ENCODE measurements at regions not wholly inside any gene's neighbourhood (a gene's known extent, or its start where the extent isn't known, plus 50 kb on each side); places are given as distances from the start of the nearest gene placed in this dataset.

DNA sequence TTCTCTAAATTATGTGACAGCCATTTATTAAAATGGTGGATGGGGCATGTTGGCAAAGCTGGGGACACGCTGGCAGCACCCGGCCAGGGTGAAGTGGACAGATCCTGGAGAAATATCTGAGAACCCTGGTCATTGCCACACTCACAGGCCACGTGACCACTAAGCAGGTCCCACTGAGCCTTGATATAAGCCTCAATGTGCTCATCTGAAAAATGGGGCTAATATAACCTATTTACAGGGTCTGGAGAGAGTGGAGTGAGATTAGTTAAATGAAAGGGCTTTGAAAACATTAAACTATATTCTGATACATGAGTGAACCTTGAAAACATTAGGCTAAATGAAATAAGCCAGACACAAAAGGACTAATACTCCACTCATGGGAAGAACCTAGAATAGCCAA, 108.9 kb downstream of the RBFOX3 start:
- TF ChIP-seq MXI1 (conservative IDR thresholded peaks at IDR 0.05; ENCODE audit: poor library complexity, severe bottlenecking) (no peak), TAF1 (IDR thresholded peaks at IDR 0.05; ENCODE audit: low read depth) (no peak), EP300 (conservative IDR thresholded peaks at IDR 0.05; ENCODE audit: poor library complexity, severe bottlenecking) (no peak), POLR2AphosphoS5 (IDR thresholded peaks at IDR 0.05) (no peak), SMC3 (conservative IDR thresholded peaks at IDR 0.05; ENCODE audit: poor library complexity) (no peak)
- TF ChIP-seq, protein P1, sequence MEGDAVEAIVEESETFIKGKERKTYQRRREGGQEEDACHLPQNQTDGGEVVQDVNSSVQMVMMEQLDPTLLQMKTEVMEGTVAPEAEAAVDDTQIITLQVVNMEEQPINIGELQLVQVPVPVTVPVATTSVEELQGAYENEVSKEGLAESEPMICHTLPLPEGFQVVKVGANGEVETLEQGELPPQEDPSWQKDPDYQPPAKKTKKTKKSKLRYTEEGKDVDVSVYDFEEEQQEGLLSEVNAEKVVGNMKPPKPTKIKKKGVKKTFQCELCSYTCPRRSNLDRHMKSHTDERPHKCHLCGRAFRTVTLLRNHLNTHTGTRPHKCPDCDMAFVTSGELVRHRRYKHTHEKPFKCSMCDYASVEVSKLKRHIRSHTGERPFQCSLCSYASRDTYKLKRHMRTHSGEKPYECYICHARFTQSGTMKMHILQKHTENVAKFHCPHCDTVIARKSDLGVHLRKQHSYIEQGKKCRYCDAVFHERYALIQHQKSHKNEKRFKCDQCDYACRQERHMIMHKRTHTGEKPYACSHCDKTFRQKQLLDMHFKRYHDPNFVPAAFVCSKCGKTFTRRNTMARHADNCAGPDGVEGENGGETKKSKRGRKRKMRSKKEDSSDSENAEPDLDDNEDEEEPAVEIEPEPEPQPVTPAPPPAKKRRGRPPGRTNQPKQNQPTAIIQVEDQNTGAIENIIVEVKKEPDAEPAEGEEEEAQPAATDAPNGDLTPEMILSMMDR (IDR thresholded peaks at IDR 0.05; ENCODE audit: poor library complexity, severe bottlenecking) = no peak

Measured in neural cell (in vitro differentiated cells).